PC-9 (cell line): ENCODE measurements at regions not wholly inside any gene's neighbourhood (a gene's known extent, or its start where the extent isn't known, plus 50 kb on each side); places are given as distances from the start of the nearest gene placed in this dataset.
A peak's percentile ranks its signal among the peaks of the same experiment; 100 is the strongest.

Experiments
- BruUV-seq: library from RNA; stranded (reverse); fragments of 400-500 nt; replicated peaks from 2 replicates; lab custom pipeline; 2021; lab: Mats Ljungman, UMichigan
- CTCF ChIA-PET: fragments of 300-600 bp; sonication (Branson Sonifier 250); formaldehyde crosslinking; loops from one replicate; lab custom pipeline; 2022; ENCODE audit warnings: antibody characterized with exemption; lab: Charles Lee
- POLR2A ChIA-PET: fragments of 300-600 bp; sonication (Branson Sonifier 250); formaldehyde crosslinking; loops from one replicate; lab custom pipeline; 2022; ENCODE audit warnings: antibody characterized with exemption; ENCODE audit not compliant: unreplicated experiment; lab: Charles Lee
- DNase-seq, 2 experiments: peaks; one replicate each; pipeline versions ENCODE4 v3.0.0 to v3.0.0-alpha.2; 2015 to 2022; ENCODE audit warnings: mixed read lengths in 1 of 2
- H2AFZ ChIP-seq: fragments of 200-600 bp; sonication (generic); 2 replicates; pipeline ENCODE4 v1.8.1; 2017; ENCODE audit warnings: antibody characterized with exemption
- H3F3A ChIP-seq: fragments of 200-600 bp; sonication (generic); 2 replicates; pipeline ENCODE4 v1.8.1; 2017; ENCODE audit warnings: antibody characterized with exemption, mild to moderate bottlenecking, low read depth; ENCODE audit not compliant: insufficient read depth
- H3K27ac ChIP-seq: fragments of 200-600 bp; sonication (generic); 2 replicates; pipeline ENCODE4 v1.6.1; 2016; ENCODE audit warnings: mixed run types
- H3K27me3 ChIP-seq: fragments of 200-600 bp; sonication (generic); 2 replicates; pipeline ENCODE4 v1.6.1; 2016; ENCODE audit warnings: low read depth, mixed run types; ENCODE audit not compliant: insufficient read depth
- H3K36me3 ChIP-seq: fragments of 200-600 bp; sonication (generic); 2 replicates; pipeline ENCODE4 v1.6.1; 2016; ENCODE audit warnings: low read depth, mixed run types
- H3K4me1 ChIP-seq: fragments of 200-600 bp; sonication (generic); replicated peaks from 2 replicates; pipeline ENCODE4 v1.6.1; 2016; ENCODE audit warnings: mixed run types; ENCODE audit not compliant: insufficient read depth
- H3K4me2 ChIP-seq: fragments of 200-600 bp; sonication (generic); 2 replicates; pipeline ENCODE4 v1.6.1; 2017; ENCODE audit warnings: mixed run types
- H3K4me3 ChIP-seq: fragments of 200-600 bp; sonication (generic); 2 replicates; pipeline ENCODE4 v1.6.1; 2016; ENCODE audit warnings: mixed run types
- H3K79me2 ChIP-seq: fragments of 200-600 bp; sonication (generic); 2 replicates; pipeline ENCODE4 v1.6.1; 2017; ENCODE audit warnings: low read depth, mixed run types
- H3K9me2 ChIP-seq: fragments of 200-600 bp; sonication (generic); 2 replicates; pipeline ENCODE4 v1.8.1; 2017; ENCODE audit warnings: mild to moderate bottlenecking; ENCODE audit not compliant: insufficient read depth
- H3K9me3 ChIP-seq: fragments of 200-600 bp; sonication (generic); 2 replicates; pipeline ENCODE4 v1.8.1; 2016; ENCODE audit warnings: low read depth; ENCODE audit not compliant: insufficient read depth
- H4K20me1 ChIP-seq: fragments of 200-600 bp; sonication (generic); 2 replicates; pipeline ENCODE4 v1.8.1; 2017; ENCODE audit not compliant: insufficient read depth
- EZH2 ChIP-seq: fragments of 200-600 bp; sonication (generic); IDR thresholded peaks from 2 replicates; pipeline ENCODE4 v1.8.0; 2017; ENCODE audit warnings: antibody characterized with exemption, low read depth
- intact Hi-C: fragments of 100-400 bp; cut with micrococcal nuclease; formaldehyde crosslinking; loops from one replicate; pipeline ENCODE4 v1.10.0; 2022; ENCODE audit not compliant: unreplicated experiment
- TF ChIP-seq, protein P1 (sequence below): fragments of 200-600 bp; sonication (generic); conservative IDR thresholded peaks from 2 replicates; pipeline ENCODE4 v1.6.1; 2017; ENCODE audit warnings: mixed run types, antibody characterized with exemption, mild to moderate bottlenecking, moderate library complexity

DNA sequence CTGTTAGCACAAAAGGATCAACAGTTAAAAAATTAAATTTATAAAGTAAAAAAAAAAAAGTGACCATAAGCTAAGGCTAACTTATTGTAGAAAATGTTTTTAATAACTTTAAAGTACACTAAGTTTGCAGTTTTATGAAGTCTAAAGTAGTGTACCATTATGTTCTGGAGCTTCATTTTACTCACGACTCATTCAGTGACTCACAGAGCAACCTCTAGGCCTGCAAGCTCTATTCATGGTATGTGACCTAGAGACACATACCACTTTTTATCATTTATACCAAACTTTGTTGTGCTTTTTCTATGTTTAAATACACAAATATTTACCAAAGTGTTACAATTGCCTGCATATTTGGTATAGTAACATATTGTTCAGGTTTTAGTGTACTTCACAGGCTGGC, 1552.3 kb downstream of the OTOL1 start:
- TF ChIP-seq, protein P1, sequence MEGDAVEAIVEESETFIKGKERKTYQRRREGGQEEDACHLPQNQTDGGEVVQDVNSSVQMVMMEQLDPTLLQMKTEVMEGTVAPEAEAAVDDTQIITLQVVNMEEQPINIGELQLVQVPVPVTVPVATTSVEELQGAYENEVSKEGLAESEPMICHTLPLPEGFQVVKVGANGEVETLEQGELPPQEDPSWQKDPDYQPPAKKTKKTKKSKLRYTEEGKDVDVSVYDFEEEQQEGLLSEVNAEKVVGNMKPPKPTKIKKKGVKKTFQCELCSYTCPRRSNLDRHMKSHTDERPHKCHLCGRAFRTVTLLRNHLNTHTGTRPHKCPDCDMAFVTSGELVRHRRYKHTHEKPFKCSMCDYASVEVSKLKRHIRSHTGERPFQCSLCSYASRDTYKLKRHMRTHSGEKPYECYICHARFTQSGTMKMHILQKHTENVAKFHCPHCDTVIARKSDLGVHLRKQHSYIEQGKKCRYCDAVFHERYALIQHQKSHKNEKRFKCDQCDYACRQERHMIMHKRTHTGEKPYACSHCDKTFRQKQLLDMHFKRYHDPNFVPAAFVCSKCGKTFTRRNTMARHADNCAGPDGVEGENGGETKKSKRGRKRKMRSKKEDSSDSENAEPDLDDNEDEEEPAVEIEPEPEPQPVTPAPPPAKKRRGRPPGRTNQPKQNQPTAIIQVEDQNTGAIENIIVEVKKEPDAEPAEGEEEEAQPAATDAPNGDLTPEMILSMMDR = no peak
- TF ChIP-seq EZH2 = no peak
- no peak overlapping the region for H3K4me3 ChIP-seq
- H3K27me3 ChIP-seq = no peaks in the 10 kb centered on the region
- BruUV-seq = no TSS peak
- POLR2A ChIA-PET = no interaction called here
- H3K9me2 ChIP-seq = no peaks in the 10 kb centered on the region
- no peak overlapping the region for H3K27ac ChIP-seq
- intact Hi-C loops = loop anchor here (10.0 kb wide), 1 partner anchor 764 kb away; no protein-coding TSS in a partner anchor
- no peaks in the 10 kb centered on the region for H3K79me2 ChIP-seq
- H3K4me2 ChIP-seq = no peak overlapping the region
- H3F3A ChIP-seq = no peaks in the 10 kb centered on the region
- no peaks in the 10 kb centered on the region for H4K20me1 ChIP-seq
- DNase-seq = no peak
- H3K36me3 ChIP-seq = no peaks in the 10 kb centered on the region
- CTCF ChIA-PET = no interaction called here
- H3K4me1 ChIP-seq = no peaks in the 10 kb centered on the region
- H2AFZ ChIP-seq = no peak overlapping the region
- H3K9me3 ChIP-seq = no peaks in the 10 kb centered on the region

DNA sequence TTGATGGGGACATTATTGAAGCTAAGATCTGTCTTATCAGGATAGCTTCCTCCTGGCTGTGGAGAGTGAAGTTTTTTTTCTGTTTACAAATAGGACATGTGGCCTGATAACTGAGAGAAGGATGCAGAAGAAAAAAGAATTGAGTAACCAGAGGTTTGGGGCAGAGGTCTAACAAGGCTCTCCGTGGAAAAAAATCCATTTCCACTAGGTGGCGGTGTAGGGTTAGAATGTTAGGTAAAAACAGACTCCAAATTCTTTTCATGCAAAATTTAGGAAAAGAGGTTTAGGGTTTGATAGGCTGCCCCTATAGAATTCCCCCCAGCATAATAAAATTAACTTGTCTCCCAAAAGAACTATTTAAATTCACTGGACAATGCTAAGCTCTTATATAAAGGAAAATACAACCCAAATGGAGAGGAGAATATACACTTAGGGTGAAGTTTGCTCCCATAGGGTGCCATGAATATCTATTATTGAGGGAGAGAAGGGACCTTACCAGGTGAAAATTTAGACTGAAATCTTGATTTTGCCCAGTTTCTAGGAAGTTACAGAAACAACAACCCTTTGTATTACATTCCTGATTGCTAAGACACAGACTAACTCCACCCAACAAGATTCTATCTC, 1560.4 kb downstream of the OTOL1 start:
- Histone ChIP-seq H3K27ac (no peak overlapping the region), H3K4me3 (no peak overlapping the region), H3F3A (no peaks in the 10 kb centered on the region), H3K79me2 (no peaks in the 10 kb centered on the region), H2AFZ (no peak overlapping the region), H3K4me1 (no peaks in the 10 kb centered on the region), H3K36me3 (no peaks in the 10 kb centered on the region), H3K9me3 (no peaks in the 10 kb centered on the region), H3K27me3 (no peaks in the 10 kb centered on the region), H3K9me2 (no peaks in the 10 kb centered on the region), H4K20me1 (no peaks in the 10 kb centered on the region), H3K4me2 (no peak overlapping the region)
- no TSS peak for BruUV-seq
- ChIA-PET CTCF (interaction anchor here (0.6 kb wide), 1 partner anchor 292 kb away, joined by 3 read pairs; no protein-coding TSS in a partner anchor), POLR2A (no interaction called here)
- TF ChIP-seq, protein P1 = peak; percentile 78
- no peak for TF ChIP-seq EZH2
- intact Hi-C loops = loop anchor here (5.0 to 10.0 kb wide), 3 partner anchors 435 to 1492 kb away; no protein-coding TSS in a partner anchor
- DNase-seq = peak in 1 of 2 experiments; percentile 39

DNA sequence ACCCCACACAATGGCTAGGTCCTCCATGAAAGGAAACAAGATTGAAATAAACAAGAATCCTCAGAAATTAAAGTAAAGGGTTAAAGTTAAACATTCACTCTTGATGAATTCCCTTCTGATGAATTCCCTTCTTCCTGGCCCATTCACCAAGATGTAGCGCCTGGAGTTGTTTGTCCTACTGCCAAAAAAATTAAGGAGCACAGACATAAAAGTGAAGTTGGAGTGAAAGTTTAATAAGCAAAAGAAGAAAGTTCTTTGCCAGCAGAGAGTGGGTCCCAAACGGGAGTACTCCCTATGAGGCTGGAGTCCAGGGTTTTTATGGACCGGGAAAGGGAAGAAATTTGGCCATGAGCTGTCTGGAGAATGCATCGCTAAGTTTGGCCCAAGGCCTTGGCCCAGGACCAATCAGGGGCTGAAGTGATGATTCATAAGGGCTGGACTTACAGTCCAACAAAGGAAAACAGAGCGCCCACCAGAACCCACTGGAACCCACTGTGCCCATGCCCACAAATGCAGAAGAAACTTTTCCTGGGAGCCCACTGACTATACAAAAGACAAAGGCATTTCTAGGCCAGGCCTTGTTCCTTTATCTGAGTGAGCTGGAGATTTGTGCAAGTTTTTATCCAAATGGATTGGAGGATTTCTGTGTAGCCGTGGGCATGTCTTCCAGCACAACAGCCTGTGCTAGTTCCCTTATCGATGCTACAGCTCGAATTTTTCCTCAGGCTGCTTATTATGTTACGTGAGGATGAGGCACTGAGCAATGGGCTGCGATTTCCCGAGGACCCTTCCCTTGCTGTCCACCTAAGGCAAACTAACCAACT, 1561.6 kb downstream of the OTOL1 start:
- intact Hi-C loops = loop anchor here (5.0 to 10.0 kb wide), 3 partner anchors 434 to 1493 kb away; no protein-coding TSS in a partner anchor
- H3K4me3 ChIP-seq = no peak overlapping the region
- ChIA-PET CTCF (no interaction called here), POLR2A (no interaction called here)
- H4K20me1 ChIP-seq = no peaks in the 10 kb centered on the region
- H3K27me3 ChIP-seq = no peaks in the 10 kb centered on the region
- no peaks in the 10 kb centered on the region for H3K36me3 ChIP-seq
- no peaks in the 10 kb centered on the region for H3K9me2 ChIP-seq
- no peak for DNase-seq
- H3F3A ChIP-seq = no peaks in the 10 kb centered on the region
- no peak overlapping the region; the same call in 1 of the 2 replicates for H2AFZ ChIP-seq
- H3K9me3 ChIP-seq = no peaks in the 10 kb centered on the region
- H3K4me2 ChIP-seq = no peak overlapping the region
- BruUV-seq = no TSS peak
- H3K79me2 ChIP-seq = no peaks in the 10 kb centered on the region
- TF ChIP-seq EZH2 = no peak
- H3K27ac ChIP-seq = no peak overlapping the region
- no peaks in the 10 kb centered on the region for H3K4me1 ChIP-seq
